ENCODE measurements at regions not wholly inside any gene's neighbourhood (a gene's known extent, or its start where the extent isn't known, plus 50 kb on each side); places are given as distances from the start of the nearest gene placed in this dataset.

DNA sequence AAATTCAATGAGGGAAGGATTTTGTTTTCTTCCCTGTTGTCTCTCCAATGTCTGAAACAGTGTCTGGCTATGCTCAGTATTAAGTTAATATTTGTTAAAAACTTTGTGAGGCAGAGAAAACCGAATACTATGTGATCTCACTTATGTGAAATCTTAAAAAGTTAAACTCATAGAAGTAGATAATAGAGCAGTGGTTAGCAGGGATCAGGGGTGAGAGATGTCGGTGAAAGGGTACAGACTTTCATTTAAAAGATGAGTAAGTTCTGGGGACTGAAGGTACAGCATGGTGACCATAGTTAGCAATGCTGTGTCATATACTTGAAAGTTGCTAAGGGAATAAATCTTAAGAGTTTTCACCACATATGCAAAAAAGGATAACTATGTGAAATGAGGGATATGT is 244.6 kb downstream of the AASDHPPT start:
- peaks cover 37 to 41% of the 10 kb centered on the region in 2 experiments for H3K9me3 Mint-ChIP-seq
- H3K27ac Mint-ChIP-seq = no peak overlapping the region
- WGBS (ENCODE audit: extremely low coverage, insufficient read length, low lambda C conversion rate) = no CpG with 5 or more reads among the region's 2 CpGs

More for the DNA sequence above, 244.6 kb downstream of the AASDHPPT start:
- no peaks in the 10 kb centered on the region for H3K23me2 ChIP-seq (ENCODE audit: insufficient read length, low read depth, low read length, poor library complexity, severe bottlenecking)
- H2BK5ac ChIP-seq (ENCODE audit: insufficient read length, low read length) = no peak overlapping the region
- no peaks in the 10 kb centered on the region for H4K20me1 ChIP-seq (ENCODE audit: control insufficient read depth, insufficient read depth, insufficient read length)
- TF ChIP-seq, protein P1, sequence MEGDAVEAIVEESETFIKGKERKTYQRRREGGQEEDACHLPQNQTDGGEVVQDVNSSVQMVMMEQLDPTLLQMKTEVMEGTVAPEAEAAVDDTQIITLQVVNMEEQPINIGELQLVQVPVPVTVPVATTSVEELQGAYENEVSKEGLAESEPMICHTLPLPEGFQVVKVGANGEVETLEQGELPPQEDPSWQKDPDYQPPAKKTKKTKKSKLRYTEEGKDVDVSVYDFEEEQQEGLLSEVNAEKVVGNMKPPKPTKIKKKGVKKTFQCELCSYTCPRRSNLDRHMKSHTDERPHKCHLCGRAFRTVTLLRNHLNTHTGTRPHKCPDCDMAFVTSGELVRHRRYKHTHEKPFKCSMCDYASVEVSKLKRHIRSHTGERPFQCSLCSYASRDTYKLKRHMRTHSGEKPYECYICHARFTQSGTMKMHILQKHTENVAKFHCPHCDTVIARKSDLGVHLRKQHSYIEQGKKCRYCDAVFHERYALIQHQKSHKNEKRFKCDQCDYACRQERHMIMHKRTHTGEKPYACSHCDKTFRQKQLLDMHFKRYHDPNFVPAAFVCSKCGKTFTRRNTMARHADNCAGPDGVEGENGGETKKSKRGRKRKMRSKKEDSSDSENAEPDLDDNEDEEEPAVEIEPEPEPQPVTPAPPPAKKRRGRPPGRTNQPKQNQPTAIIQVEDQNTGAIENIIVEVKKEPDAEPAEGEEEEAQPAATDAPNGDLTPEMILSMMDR (conservative IDR thresholded peaks at IDR 0.05) = no peak
- peaks cover 3% of the 10 kb centered on the region; the same call in 1 of the 2 replicates for H3K4me1 ChIP-seq (ENCODE audit: insufficient read depth, low read length)
- no peak for DNase-seq
- no peaks in the 10 kb centered on the region for H3K27me3 Mint-ChIP-seq (ENCODE audit: low read depth)
- H2AFZ ChIP-seq (ENCODE audit: low read length) = no peak overlapping the region
- no peaks in the 10 kb centered on the region for H3K27me3 ChIP-seq (ENCODE audit: insufficient read depth, low read length)
- H3K79me1 ChIP-seq (ENCODE audit: insufficient read depth, low read depth, low read length, poor library complexity, severe bottlenecking) = no peaks in the 10 kb centered on the region
- no peak overlapping the region for H3K18ac ChIP-seq (ENCODE audit: insufficient read length, low read depth, low read length)
- H2AK5ac ChIP-seq (ENCODE audit: insufficient read length, low read length) = no peak overlapping the region
- H2BK15ac ChIP-seq (ENCODE audit: low read depth, low read length) = no peak overlapping the region
- no peak overlapping the region for H3K4me2 ChIP-seq (ENCODE audit: insufficient read depth, insufficient read length, low read length)
- peaks cover 10 to 12% of the 10 kb centered on the region in 2 experiments for H3K4me1 Mint-ChIP-seq
- no peak overlapping the region for H3K27ac ChIP-seq (ENCODE audit: insufficient read length, low read depth, low read length)
- no peak overlapping the region for H3K9ac ChIP-seq (ENCODE audit: extremely low read depth, insufficient read length, low read length)
- H2BK12ac ChIP-seq (ENCODE audit: insufficient read length, low read depth, low read length) = no peak overlapping the region
- no peak overlapping the region for H2BK120ac ChIP-seq (ENCODE audit: low read depth, low read length, poor library complexity, severe bottlenecking)
- H3K4ac ChIP-seq (ENCODE audit: low read depth, low read length) = no peak overlapping the region
- no peak overlapping the region for H3T11ph ChIP-seq (ENCODE audit: low read length)
- no peak overlapping the region for H4K5ac ChIP-seq (ENCODE audit: insufficient read length, low read depth, low read length)
- no peak overlapping the region for H4K91ac ChIP-seq (ENCODE audit: insufficient read length, low read depth, low read length)
- no peaks in the 10 kb centered on the region for H3K9me3 ChIP-seq (ENCODE audit: control insufficient read depth, low read depth, low read length)
- H2BK20ac ChIP-seq (ENCODE audit: low read depth, low read length, poor library complexity, severe bottlenecking) = no peak overlapping the region
- H3K36me3 Mint-ChIP-seq (ENCODE audit: insufficient read depth in 1 of 3, low read depth in 3 of 3) = peaks cover 11 to 41% (median 16%) of the 10 kb centered on the region in 3 experiments
- H3K14ac ChIP-seq (ENCODE audit: insufficient read depth, low read length) = no peak overlapping the region
- H3K56ac ChIP-seq (ENCODE audit: insufficient read length, low read depth, low read length) = no peak overlapping the region
- H4K8ac ChIP-seq (replicated peaks; ENCODE audit: insufficient read length, low read depth, low read length) = no peak overlapping the region
- H3K23ac ChIP-seq (ENCODE audit: insufficient read length, low read depth, low read length) = no peak overlapping the region
- no peaks in the 10 kb centered on the region for H3K79me2 ChIP-seq (ENCODE audit: insufficient read depth, low read length)
- no peak overlapping the region for H3K4me3 Mint-ChIP-seq

Measured in H9 (cell line).